ENCODE measurements at regions not wholly inside any gene's neighbourhood (a gene's known extent, or its start where the extent isn't known, plus 50 kb on each side); places are given as distances from the start of the nearest gene placed in this dataset.

GRCh38 chr18:78230911-78231310 is 748.7 kb upstream of the SALL3 start:
- no peak for DNase-seq (ENCODE audit: extremely low read depth, low read depth)

GRCh38 chr18:78232196-78232595 is 747.4 kb upstream of the SALL3 start:
- no peak for DNase-seq (ENCODE audit: extremely low read depth, low read depth)
- no peak for TF ChIP-seq CTCF (IDR thresholded peaks at IDR 0.05; ENCODE audit: low read depth, low read length)

More at GRCh38 chr18:78230911-78231310, 748.7 kb upstream of the SALL3 start:
- no peak for TF ChIP-seq CTCF (IDR thresholded peaks at IDR 0.05; ENCODE audit: low read depth, low read length)

GRCh38 chr18:78237864-78238263 is 741.8 kb upstream of the SALL3 start:
- TF ChIP-seq CTCF (IDR thresholded peaks at IDR 0.05; ENCODE audit: low read depth, low read length): no peak
- no peak for DNase-seq (ENCODE audit: extremely low read depth, low read depth)

GRCh38 chr18:78238404-78239089 is 741.1 kb upstream of the SALL3 start:
- no peak for TF ChIP-seq CTCF (IDR thresholded peaks at IDR 0.05; ENCODE audit: low read depth, low read length)
- no peak for DNase-seq (ENCODE audit: extremely low read depth, low read depth)

GRCh38 chr18:78239090-78239457 is 740.5 kb upstream of the SALL3 start:
- TF ChIP-seq CTCF (IDR thresholded peaks at IDR 0.05; ENCODE audit: low read depth, low read length): no peak
- no peak for DNase-seq (ENCODE audit: extremely low read depth, low read depth)

GRCh38 chr18:78240101-78240500 is 739.5 kb upstream of the SALL3 start:
- DNase-seq (ENCODE audit: extremely low read depth, low read depth): no peak
- no peak for TF ChIP-seq CTCF (IDR thresholded peaks at IDR 0.05; ENCODE audit: low read depth, low read length)

- DNase-seq (ENCODE audit: extremely low read depth, low read depth): no peak
- TF ChIP-seq CTCF (IDR thresholded peaks at IDR 0.05; ENCODE audit: low read depth, low read length): no peak
Observed at GRCh38 chr18:78240627-78241252, 738.9 kb upstream of the SALL3 start.

Measured in AG09319 (cell line).